H1 (cell line): ENCODE measurements at regions not wholly inside any gene's neighbourhood (a gene's known extent, or its start where the extent isn't known, plus 50 kb on each side); places are given as distances from the start of the nearest gene placed in this dataset.

Experiments used
- CHD1 ChIP-seq: IDR thresholded peaks from 2 replicates; pipeline ENCODE4 v1.6.1; 2012; ENCODE audit warnings: low read depth, low read length, improper control_type of control experiment
- CTCF ChIP-seq, 3 experiments: IDR thresholded peaks; 1 replicate in 2 of 3; 2 replicates in 1 of 3; pipeline versions ENCODE4 v1.5.1 to v1.6.1; 2011; ENCODE audit warnings: low read length in 3 of 3, mild to moderate bottlenecking in 3 of 3, inconsistent platforms in 2 of 3, low read depth in 1 of 3, moderate library complexity in 1 of 3; ENCODE audit not compliant: insufficient read depth in 1 of 3; ENCODE audit errors: control extremely low read depth in 1 of 3
- EZH2 ChIP-seq: fragments of 200-600 bp; sonication (generic); IDR thresholded peaks from 2 replicates; pipeline ENCODE4 v1.7.1; 2012; ENCODE audit warnings: low read depth, mild to moderate bottlenecking, moderate library complexity, low read length, inconsistent platforms; ENCODE audit not compliant: severe bottlenecking

GRCh38 chr14:84579292-84579691, 950.7 kb upstream of the FLRT2 start:
- TF ChIP-seq CHD1 (no peak), EZH2 (no peak), CTCF (IDR thresholded peaks at IDR 0.05; ENCODE audit: control extremely low read depth in 1 of 3, insufficient read depth in 1 of 3, low read depth in 1 of 3, low read length in 3 of 3) (no peak)
